ENCODE measurements at regions not wholly inside any gene's neighbourhood (a gene's known extent, or its start where the extent isn't known, plus 50 kb on each side); places are given as distances from the start of the nearest gene placed in this dataset.

DNA sequence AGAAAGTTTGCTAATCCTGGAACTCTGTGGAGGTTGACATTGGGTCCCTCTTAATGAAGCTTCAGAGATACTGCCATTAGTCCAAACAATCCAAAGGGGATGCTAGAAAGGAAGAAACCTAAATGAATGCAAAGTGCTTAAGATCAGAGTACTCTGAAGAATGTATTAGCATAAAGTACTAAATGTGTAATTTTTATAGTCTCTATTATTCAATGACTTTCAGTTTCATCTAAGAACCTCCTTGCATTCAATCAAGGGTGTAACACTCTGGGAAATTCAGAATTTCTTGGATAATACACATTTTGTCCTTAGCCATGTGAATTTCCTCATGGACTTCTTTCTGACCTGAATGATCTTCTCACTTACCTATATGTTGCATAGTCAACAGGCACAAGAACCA is 1078.5 kb upstream of the ADGRL4 start:
- DNase-seq, result no peak

GRCh38 chr1:80083892-80084291 is 1077.4 kb upstream of the ADGRL4 start:
- no peak for DNase-seq

DNA sequence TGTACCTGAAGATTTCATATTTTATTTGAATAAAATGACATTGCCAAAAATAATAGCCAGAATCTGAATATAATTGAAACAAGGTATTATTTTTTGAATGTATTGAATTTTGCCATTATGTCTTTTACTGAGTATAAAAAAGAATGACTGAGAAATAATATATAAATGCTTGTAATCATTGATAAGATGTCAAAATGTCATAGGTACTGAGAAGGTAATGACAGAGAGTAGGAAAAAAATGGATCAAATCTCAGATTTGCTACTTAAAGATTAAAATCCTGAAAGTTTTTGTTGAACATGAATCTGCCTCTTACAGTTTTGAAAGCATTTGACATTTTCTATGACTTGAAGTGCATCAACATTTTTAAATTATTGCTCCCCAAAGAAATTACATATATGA is 1069.9 kb upstream of the ADGRL4 start:
- no peak for DNase-seq

DNA sequence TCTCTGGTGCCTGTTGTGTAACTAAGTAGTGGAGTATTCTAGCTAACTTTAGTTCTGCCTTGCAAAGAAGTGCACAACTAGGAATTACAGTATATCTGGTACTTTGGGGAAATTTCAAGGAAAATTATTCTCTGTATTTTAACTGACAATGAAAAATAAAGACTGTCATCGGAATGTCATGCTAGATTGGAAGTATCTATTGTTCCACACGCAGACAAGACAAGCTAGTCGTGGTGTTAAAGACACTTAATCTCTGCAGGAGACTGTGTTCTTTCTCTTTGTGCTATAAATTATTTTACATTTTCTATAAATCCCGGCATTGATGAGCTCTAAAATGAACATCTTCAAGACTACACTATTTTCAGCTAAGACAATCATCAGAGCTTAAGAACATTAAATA is 1068.8 kb upstream of the ADGRL4 start:
- no peak for DNase-seq

DNA sequence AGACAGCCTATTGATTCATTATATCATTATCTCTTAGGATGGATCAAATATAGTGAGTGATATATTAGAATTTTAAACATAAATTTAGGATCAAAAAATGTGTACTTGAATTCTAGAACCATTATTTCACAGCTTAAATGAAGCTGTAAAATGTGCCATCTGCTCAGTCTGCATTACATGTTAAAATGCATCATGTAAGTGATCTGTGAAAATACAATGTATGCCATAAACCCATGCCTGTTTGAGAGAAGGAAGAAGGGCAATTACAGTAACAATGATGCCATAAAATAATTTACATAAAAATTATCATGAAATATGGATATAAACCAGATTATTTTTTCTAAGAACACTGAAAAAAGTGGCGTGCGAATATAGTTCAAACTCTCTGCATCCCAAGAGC is 1066.0 kb upstream of the ADGRL4 start:
- no peak for DNase-seq

GRCh38 chr1:80066060-80066459 is 1059.5 kb upstream of the ADGRL4 start:
- no peak for DNase-seq

- no peak for DNase-seq
Observed at GRCh38 chr1:80064524-80064923, 1058.0 kb upstream of the ADGRL4 start.

DNA sequence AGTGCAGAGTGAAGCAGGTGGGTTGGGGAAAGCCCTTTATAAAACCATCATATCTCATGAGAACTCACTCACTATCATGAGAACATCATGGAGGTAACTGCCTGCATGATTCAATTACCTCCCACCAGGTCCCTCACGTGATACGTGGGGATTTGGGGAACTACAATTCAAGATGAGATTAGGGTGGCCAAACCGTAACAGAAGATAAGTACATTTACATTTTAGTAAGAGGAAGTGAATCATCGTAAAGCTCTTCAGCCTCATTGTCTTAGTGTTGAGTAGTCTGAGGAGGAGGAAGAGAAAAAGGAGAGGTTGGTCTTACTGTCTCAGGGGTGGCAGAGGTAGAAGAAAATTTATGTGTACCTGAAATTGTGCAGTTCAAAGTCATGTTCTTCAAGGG is 1053.4 kb upstream of the ADGRL4 start:
- DNase-seq, result no peak

GRCh38 chr1:80056179-80056578 is 1049.6 kb upstream of the ADGRL4 start:
- no peak for DNase-seq

DNA sequence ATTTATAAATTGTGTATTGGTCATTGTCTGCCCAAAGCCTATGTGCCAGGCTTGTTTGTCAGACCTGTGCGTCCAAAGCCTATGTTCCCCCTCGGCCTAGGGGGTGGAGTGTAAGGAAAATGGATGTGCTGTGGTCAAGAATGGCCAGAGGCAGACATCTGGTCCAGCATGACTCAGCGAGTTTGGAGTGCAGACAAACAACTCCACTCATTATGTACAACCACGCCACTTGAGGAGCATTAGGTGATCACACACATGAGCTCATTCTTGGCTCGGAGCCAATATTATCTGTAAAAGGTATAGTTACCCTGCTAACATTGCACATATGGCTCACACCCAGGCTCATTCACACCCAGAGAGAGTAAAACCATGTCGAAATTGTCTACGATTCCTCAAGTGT is 1047.6 kb upstream of the ADGRL4 start:
- DNase-seq, result peak; percentile 55

DNA sequence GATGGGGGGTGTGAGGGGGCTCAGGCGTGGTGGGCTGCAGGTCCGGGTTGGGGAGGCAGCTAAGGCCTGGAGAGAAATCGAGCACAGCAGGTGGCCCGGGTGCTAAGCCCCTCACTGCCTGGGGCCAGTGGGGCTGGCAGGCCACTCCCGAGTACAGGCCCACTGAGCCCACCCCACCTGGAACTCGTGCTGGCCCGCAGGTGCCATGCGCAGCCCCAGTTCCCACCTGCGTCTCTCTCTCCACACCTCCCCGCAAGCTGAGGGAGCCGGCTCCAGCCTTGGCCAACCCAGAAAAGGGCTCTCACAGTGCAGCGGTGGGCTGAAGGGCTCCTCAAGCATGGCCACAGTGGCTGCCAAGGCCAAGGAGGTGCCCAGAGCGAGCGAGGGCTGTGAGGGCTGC is 1047.1 kb upstream of the ADGRL4 start:
- DNase-seq, result no peak

- no peak for DNase-seq
Observed at GRCh38 chr1:80050523-80050922, 1044.0 kb upstream of the ADGRL4 start.

DNA sequence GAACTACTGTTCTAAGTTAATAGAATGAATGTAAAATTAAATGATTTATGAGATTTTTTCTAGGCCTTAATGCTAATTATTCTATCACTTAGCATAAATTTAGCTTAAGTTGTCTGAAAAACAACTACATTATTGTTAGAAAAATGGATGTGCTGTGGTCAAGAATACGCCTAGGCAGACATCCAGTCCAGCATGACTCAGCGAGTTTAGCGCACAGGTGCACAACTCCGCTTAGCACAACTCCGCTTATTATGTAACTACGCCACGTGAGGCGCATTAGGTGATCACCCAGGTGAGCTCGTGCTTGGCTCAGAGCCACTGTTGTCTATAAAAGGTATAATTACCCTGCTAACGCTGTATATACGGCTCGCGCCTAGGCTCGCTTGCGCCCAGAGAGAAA is 1043.6 kb upstream of the ADGRL4 start:
- DNase-seq, result peak; percentile 3

GRCh38 chr1:80048716-80049115 is 1042.2 kb upstream of the ADGRL4 start:
- no peak for DNase-seq

DNA sequence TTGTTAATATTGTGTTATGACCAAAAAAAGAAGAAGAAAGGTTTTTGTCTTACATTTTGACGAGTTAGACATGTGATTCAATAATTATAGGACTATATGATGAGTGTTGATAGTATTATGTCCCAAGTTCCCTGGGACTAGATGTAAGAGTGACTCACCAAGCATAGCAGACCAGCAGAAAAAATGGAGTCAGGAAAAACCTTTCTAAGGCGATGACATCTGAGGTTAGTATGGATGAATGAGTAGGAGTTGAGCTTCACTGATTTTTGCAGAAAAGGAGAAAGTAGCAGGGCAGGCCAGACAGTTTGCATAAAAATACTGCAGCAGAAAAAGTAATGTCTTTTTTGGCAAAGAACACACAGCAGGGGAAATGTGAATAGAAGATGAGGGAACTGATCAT is 1041.3 kb upstream of the ADGRL4 start:
- no peak for DNase-seq

GRCh38 chr1:80044662-80045061 is 1038.1 kb upstream of the ADGRL4 start:
- no peak for DNase-seq

GRCh38 chr1:80036690-80037432 is 1030.3 kb upstream of the ADGRL4 start:
- no peak for DNase-seq

- no peak for DNase-seq
Observed at GRCh38 chr1:80023358-80023757, 1016.8 kb upstream of the ADGRL4 start.

- no peak for DNase-seq
Observed at GRCh38 chr1:80021891-80022290, 1015.4 kb upstream of the ADGRL4 start.

GRCh38 chr1:80018348-80018747 is 1011.8 kb upstream of the ADGRL4 start:
- DNase-seq, result no peak

DNA sequence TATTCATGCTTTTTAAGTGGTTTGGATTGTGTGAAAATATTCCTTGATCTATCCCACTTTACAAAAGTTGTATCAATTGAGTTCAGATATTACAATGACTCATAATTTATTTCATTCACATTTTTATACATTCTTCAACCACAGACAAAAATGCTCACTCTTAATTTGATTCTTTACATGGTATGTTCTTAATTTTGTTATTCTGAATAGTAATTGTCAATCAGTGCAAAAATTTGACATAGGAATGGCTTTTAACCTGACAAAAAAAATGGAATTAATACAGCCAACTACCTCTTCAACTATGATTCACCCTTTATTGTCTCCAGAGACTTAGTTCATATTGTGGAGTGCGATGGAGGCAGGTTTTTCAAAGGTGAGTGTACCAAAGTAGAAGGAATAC is 1002.4 kb upstream of the ADGRL4 start:
- DNase-seq, result no peak

GRCh38 chr1:80003250-80003649 is 996.7 kb upstream of the ADGRL4 start:
- no peak for DNase-seq

GRCh38 chr1:79988401-79988800 is 981.9 kb upstream of the ADGRL4 start:
- DNase-seq, result no peak

DNA sequence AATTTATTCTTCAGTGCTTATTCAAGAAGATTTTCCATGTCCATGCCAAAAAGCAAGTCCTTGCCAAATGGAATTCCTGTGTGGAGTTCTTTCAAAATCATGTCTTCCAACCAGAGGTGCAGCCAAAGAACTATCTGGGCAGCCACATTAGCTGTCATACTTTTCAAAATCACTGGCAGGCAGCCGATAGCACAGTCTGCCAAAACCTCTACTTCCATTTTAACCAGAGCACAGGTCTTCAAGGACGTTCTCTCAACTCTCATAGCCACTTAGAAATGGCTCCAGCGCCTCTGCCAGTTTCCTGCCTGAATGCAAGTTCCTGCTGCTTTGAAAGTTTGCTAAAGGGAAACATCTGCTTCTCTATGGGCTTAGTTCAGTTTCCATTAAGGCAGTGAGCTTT is 975.7 kb upstream of the ADGRL4 start:
- DNase-seq, result peak; percentile 5

- DNase-seq, result no peak
Observed at GRCh38 chr1:79981481-79981880, 975.0 kb upstream of the ADGRL4 start.

GRCh38 chr1:79979346-79979745 is 972.8 kb upstream of the ADGRL4 start:
- no peak for DNase-seq
